HPDE6-E6E7 (cell line): ENCODE measurements at regions not wholly inside any gene's neighbourhood (a gene's known extent, or its start where the extent isn't known, plus 50 kb on each side); places are given as distances from the start of the nearest gene placed in this dataset.

ENCODE experiments used
- DNase-seq: peaks from one replicate; pipeline ENCODE4 v3.0.0; 2011; ENCODE audit warnings: missing footprints; ENCODE audit errors: extremely low spot score

- DNase-seq: no peak
Observed at GRCh38 chrX:8869812-8870211, 68.6 kb upstream of the FAM9A start.

GRCh38 chrX:8868906-8869305 is 67.7 kb upstream of the FAM9A start:
- DNase-seq: no peak

- DNase-seq: peak; percentile 51
Observed at GRCh38 chrX:8868070-8868773, 67.0 kb upstream of the FAM9A start.

- DNase-seq: no peak
Observed at GRCh38 chrX:8867406-8867805, 66.2 kb upstream of the FAM9A start.

GRCh38 chrX:8864161-8864560 is 63.0 kb upstream of the FAM9A start:
- DNase-seq: no peak

GRCh38 chrX:8861908-8862307 is 60.7 kb upstream of the FAM9A start:
- DNase-seq: no peak

- no peak for DNase-seq
Observed at GRCh38 chrX:8851231-8851886, 50.2 kb upstream of the FAM9A start.
